GM03348 (cell line): ENCODE measurements at regions not wholly inside any gene's neighbourhood (a gene's known extent, or its start where the extent isn't known, plus 50 kb on each side); places are given as distances from the start of the nearest gene placed in this dataset.

Experiments used
- DNase-seq: peaks from one replicate; pipeline ENCODE4 v3.0.0; 2012; ENCODE audit warnings: low spot score

GRCh38 chr14:61107869-61108493 lies 126.9 kb downstream of the SLC38A6 start:
- no peak for DNase-seq

GRCh38 chr14:61106959-61107641 lies 126.1 kb downstream of the SLC38A6 start:
- peak; percentile 72 for DNase-seq

GRCh38 chr14:61106271-61106958 lies 125.4 kb downstream of the SLC38A6 start:
- DNase-seq = no peak

- no peak for DNase-seq
Observed at GRCh38 chr14:61104358-61104757, 123.3 kb downstream of the SLC38A6 start.

GRCh38 chr14:61103541-61104339 lies 122.7 kb downstream of the SLC38A6 start:
- DNase-seq = peak; percentile 93

- no peak for DNase-seq
Observed at GRCh38 chr14:61102549-61103466, 121.8 kb downstream of the SLC38A6 start.
